MCF 10A (cell line): ENCODE measurements at regions not wholly inside any gene's neighbourhood (a gene's known extent, or its start where the extent isn't known, plus 50 kb on each side); places are given as distances from the start of the nearest gene placed in this dataset.

Source experiments
- BruUV-seq: library from RNA; stranded (reverse); fragments of 400-500 nt; replicated peaks from 2 replicates; lab custom pipeline; 2021; lab: Mats Ljungman, UMichigan
- CTCF ChIA-PET: fragments of 300-600 bp; sonication (Branson Sonifier 250); formaldehyde crosslinking; extraction: SDS; loops from one replicate; lab custom pipeline; 2021; ENCODE audit warnings: antibody characterized with exemption, inconsistent platforms; lab: Yijun Ruan, JAX
- POLR2A ChIA-PET: fragments of 300-600, 350-650 bp; sonication (Branson Sonifier 250); formaldehyde crosslinking; extraction: SDS; loops from one replicate; lab custom pipeline; 2020; ENCODE audit warnings: antibody characterized with exemption, inconsistent platforms; lab: Yijun Ruan, JAX
- DNase-seq: peaks from one replicate; pipeline ENCODE4 v3.0.0-alpha.2; 2018; ENCODE audit not compliant: unreplicated experiment
- H3K27ac Mint-ChIP-seq: one replicate; pipeline ENCODE4 v1.8.0; 2022; ENCODE audit warnings: mild to moderate bottlenecking, low read depth, mixed read lengths; ENCODE audit not compliant: unreplicated experiment
- H3K27me3 Mint-ChIP-seq: one replicate; pipeline ENCODE4 v1.8.0; 2022; ENCODE audit warnings: mixed read lengths; ENCODE audit not compliant: insufficient read depth, unreplicated experiment
- H3K36me3 Mint-ChIP-seq: one replicate; pipeline ENCODE4 v1.8.0; 2022; ENCODE audit warnings: mild to moderate bottlenecking, moderate library complexity, mixed read lengths; ENCODE audit not compliant: insufficient read depth, unreplicated experiment
- H3K4me1 Mint-ChIP-seq: one replicate; pipeline ENCODE4 v1.8.0; 2022; ENCODE audit warnings: mixed read lengths; ENCODE audit not compliant: insufficient read depth, unreplicated experiment
- H3K4me3 Mint-ChIP-seq: one replicate; pipeline ENCODE4 v1.8.0; 2022; ENCODE audit warnings: mild to moderate bottlenecking, moderate library complexity, mixed read lengths; ENCODE audit not compliant: unreplicated experiment
- H3K9me3 Mint-ChIP-seq: one replicate; pipeline ENCODE4 v1.8.0; 2022; ENCODE audit warnings: mixed read lengths; ENCODE audit not compliant: unreplicated experiment
- intact Hi-C: fragments of 100-400 bp; cut with micrococcal nuclease; formaldehyde crosslinking; loops from 2 replicates; pipeline ENCODE4 v1.14.1; 2022
- TF ChIP-seq, protein P1 (sequence below): fragments of 200-600 bp; IDR thresholded peaks from one replicate; pipeline ENCODE4 v1.8.0; 2022; ENCODE audit warnings: antibody characterized with exemption, mild to moderate bottlenecking; ENCODE audit not compliant: unreplicated experiment

DNA sequence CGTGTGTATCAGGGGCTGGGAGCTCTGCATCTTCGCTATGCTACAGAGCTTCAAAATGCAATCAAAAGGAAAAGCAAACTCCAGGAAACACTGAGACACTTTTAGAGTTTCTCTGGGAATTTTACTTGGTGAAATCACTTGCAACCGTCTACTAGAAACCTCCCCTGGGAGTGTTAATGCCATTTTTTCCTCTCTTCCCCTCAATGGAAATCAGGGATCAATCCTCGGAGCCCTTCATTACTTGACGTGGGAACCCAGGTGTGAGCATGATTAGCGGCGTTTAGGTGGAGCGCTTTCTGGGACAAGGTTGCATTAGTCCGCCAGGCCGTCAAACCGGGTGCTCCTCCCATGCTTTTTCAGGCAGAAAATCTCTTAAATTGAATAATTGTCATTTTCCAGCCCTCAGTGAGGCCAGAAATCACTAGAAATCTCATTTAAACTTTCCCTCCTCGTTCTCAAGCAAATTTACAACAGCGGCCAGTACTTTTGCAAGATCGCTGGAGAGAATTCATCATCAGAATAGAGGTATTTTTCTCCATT, 191.3 kb downstream of the IRX1 start:
- Mint-ChIP-seq H3K36me3 (no peaks in the 10 kb centered on the region), H3K9me3 (no peaks in the 10 kb centered on the region), H3K27me3 (no peaks in the 10 kb centered on the region), H3K4me1 (no peaks in the 10 kb centered on the region), H3K4me3 (no peak overlapping the region), H3K27ac (no peak overlapping the region)
- intact Hi-C loops: no loop called here
- no peak for DNase-seq
- POLR2A ChIA-PET: no interaction called here
- BruUV-seq: no TSS peak
- CTCF ChIA-PET: interaction anchor here (0.8 kb wide), 1 partner anchor 15 kb away, joined by 3 read pairs; no protein-coding TSS in a partner anchor
- TF ChIP-seq, protein P1, sequence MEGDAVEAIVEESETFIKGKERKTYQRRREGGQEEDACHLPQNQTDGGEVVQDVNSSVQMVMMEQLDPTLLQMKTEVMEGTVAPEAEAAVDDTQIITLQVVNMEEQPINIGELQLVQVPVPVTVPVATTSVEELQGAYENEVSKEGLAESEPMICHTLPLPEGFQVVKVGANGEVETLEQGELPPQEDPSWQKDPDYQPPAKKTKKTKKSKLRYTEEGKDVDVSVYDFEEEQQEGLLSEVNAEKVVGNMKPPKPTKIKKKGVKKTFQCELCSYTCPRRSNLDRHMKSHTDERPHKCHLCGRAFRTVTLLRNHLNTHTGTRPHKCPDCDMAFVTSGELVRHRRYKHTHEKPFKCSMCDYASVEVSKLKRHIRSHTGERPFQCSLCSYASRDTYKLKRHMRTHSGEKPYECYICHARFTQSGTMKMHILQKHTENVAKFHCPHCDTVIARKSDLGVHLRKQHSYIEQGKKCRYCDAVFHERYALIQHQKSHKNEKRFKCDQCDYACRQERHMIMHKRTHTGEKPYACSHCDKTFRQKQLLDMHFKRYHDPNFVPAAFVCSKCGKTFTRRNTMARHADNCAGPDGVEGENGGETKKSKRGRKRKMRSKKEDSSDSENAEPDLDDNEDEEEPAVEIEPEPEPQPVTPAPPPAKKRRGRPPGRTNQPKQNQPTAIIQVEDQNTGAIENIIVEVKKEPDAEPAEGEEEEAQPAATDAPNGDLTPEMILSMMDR: no peak

DNA sequence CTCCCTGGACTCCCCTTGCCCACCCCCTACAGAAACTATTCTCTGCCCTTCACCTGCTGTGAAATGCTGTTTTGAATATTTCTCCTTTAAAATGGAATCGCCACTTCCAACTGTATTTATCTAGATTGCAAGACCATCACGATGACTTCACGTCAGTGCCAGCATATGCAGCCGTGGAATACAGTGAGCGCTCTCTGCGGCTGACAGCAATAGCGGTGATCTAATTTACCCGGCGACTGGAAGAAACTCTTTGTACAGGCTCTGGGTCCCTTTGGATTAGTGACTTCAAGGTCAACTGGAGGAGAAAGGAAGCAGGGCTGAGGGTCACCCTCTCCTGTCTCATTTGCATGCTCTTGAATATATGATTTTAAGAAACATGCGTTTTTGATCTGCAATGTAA, 192.0 kb downstream of the IRX1 start:
- no peak overlapping the region for H3K4me3 Mint-ChIP-seq
- no peak overlapping the region for H3K27ac Mint-ChIP-seq
- TF ChIP-seq, protein P1: no peak
- no peaks in the 10 kb centered on the region for H3K36me3 Mint-ChIP-seq
- BruUV-seq: no TSS peak
- no peaks in the 10 kb centered on the region for H3K4me1 Mint-ChIP-seq
- ChIA-PET CTCF (interaction anchor here (0.8 kb wide), 1 partner anchor 25 kb away, joined by 3 read pairs; no protein-coding TSS in a partner anchor), POLR2A (no interaction called here)
- DNase-seq: no peak
- intact Hi-C loops: no loop called here
- H3K9me3 Mint-ChIP-seq: no peaks in the 10 kb centered on the region
- H3K27me3 Mint-ChIP-seq: no peaks in the 10 kb centered on the region

DNA sequence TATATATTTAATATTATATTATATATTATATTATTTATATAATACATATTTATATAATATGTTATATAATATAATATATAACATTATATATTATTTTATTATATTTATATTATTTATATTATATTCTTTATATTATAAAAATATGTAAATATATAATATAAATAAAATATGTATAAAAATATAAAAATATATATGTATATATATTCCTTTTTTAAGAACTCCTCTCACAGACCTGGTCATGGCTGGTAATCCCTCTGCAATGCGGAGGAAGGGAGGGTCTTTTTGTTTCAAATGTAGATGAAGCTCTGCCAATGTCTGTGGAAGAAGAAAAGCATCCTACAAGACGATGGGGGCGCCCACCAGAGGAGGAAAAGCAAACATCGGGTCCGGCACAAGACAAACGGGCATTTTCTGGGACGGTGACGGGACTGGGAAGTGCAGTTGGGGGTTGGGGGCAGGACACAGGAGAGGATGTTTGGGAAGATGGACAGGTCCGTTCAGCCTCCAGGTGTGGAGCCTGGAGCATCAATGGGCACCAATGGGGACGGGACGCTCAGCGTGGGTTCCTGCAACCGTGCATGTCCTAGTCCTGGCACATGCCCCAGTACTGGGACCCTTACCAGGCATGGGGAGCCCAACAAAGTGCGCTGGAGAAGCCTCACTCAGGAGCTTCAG, 194.0 kb downstream of the IRX1 start:
- CTCF ChIA-PET: no interaction called here
- POLR2A ChIA-PET: no interaction called here
- Mint-ChIP-seq H3K36me3 (no peaks in the 10 kb centered on the region), H3K4me3 (no peak overlapping the region), H3K27ac (no peak overlapping the region), H3K9me3 (peaks cover 10% of the 10 kb centered on the region), H3K27me3 (no peaks in the 10 kb centered on the region), H3K4me1 (no peaks in the 10 kb centered on the region)
- no TSS peak for BruUV-seq
- no peak for DNase-seq
- intact Hi-C loops: no loop called here
- TF ChIP-seq, protein P1: no peak

DNA sequence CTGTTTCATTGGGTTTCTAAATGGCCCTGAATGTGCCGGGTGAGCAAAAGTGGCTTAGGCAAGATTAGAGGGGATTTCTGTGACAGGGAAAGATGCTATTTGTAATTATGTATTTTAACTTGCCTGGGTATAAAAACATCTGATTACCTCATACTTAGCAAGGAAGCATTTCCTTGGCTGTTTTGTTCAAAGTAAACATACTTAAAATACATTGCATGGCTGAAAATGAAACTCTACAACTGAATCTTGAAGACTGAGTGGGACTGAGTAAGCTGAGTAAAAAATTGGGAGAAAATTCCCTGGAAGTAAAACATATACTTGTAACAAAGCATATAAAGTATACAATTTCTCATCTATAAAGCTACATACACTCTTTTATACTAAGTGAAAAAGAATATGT, 197.5 kb downstream of the IRX1 start:
- POLR2A ChIA-PET: no interaction called here
- TF ChIP-seq, protein P1: no peak
- BruUV-seq: no TSS peak
- no peak overlapping the region for H3K4me3 Mint-ChIP-seq
- H3K9me3 Mint-ChIP-seq: peaks cover 11% of the 10 kb centered on the region
- CTCF ChIA-PET: no interaction called here
- intact Hi-C loops: no loop called here
- H3K4me1 Mint-ChIP-seq: no peaks in the 10 kb centered on the region
- no peak for DNase-seq
- no peak overlapping the region for H3K27ac Mint-ChIP-seq
- H3K27me3 Mint-ChIP-seq: no peaks in the 10 kb centered on the region
- no peaks in the 10 kb centered on the region for H3K36me3 Mint-ChIP-seq
